ENCODE measurements at regions not wholly inside any gene's neighbourhood (a gene's known extent, or its start where the extent isn't known, plus 50 kb on each side); places are given as distances from the start of the nearest gene placed in this dataset.

DNA sequence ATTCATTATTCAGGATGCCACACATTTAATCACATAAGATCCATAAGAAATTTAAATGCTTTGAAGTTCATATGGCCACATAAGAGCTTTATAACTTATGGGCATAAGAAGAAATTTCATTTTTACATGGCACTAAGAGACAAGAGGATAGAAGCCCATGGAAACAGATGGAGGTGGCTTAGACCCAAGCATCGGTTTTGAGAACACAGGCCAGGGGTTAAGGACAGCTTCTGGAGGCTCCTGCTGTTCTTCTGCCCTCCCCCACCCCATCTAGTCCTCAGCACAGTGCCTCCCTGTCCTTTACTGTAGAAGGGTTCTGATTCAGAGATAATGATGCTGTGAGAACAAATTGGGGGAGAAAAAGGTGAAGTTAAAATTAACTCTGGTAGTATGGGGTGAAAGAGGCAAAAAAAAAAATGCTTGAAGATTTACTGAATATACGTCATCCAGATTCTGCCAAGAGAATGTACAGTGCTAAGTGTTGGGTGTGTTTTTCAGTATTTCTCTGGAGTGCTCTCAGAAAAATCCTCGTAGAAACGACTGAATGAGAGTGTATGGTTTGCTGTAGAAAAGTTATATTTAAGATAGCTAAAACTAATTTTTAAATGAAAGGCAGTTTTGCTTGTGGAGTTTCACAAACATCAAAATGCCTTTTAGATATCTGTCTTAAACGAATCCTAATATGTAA is 539.7 kb downstream of the QKI start:
- H3K27me3 ChIP-seq = no peaks in the 10 kb centered on the region
- H3K36me3 ChIP-seq = no peaks in the 10 kb centered on the region
- 86% methylated on average over 5 of the region's 5 CpGs for WGBS
- no peak for DNase-seq (ENCODE audit: low spot score in 2 of 2)
- peaks cover 21% of the 10 kb centered on the region for H3K4me1 ChIP-seq
- H3K9me3 ChIP-seq = no peaks in the 10 kb centered on the region
- no peak overlapping the region for H3K4me3 ChIP-seq
- TF ChIP-seq, protein P1, sequence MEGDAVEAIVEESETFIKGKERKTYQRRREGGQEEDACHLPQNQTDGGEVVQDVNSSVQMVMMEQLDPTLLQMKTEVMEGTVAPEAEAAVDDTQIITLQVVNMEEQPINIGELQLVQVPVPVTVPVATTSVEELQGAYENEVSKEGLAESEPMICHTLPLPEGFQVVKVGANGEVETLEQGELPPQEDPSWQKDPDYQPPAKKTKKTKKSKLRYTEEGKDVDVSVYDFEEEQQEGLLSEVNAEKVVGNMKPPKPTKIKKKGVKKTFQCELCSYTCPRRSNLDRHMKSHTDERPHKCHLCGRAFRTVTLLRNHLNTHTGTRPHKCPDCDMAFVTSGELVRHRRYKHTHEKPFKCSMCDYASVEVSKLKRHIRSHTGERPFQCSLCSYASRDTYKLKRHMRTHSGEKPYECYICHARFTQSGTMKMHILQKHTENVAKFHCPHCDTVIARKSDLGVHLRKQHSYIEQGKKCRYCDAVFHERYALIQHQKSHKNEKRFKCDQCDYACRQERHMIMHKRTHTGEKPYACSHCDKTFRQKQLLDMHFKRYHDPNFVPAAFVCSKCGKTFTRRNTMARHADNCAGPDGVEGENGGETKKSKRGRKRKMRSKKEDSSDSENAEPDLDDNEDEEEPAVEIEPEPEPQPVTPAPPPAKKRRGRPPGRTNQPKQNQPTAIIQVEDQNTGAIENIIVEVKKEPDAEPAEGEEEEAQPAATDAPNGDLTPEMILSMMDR (IDR thresholded peaks at IDR 0.05) = no peak
- TF ChIP-seq EP300 (IDR thresholded peaks at IDR 0.05) = no peak
- no peak for TF ChIP-seq POLR2A (IDR thresholded peaks at IDR 0.05)
- no peak for TF ChIP-seq POLR2AphosphoS5 (IDR thresholded peaks at IDR 0.05)
- no peak overlapping the region for H3K27ac ChIP-seq

GRCh38 chr6:163952005-163952404 is 537.5 kb downstream of the QKI start:
- no peak for DNase-seq (ENCODE audit: low spot score in 2 of 2)
- no peak overlapping the region for H3K27ac ChIP-seq
- TF ChIP-seq, protein P1 (IDR thresholded peaks at IDR 0.05) = no peak
- TF ChIP-seq POLR2A (IDR thresholded peaks at IDR 0.05) (no peak), POLR2AphosphoS5 (IDR thresholded peaks at IDR 0.05) (no peak)
- no peak overlapping the region for H3K4me3 ChIP-seq
- WGBS = 98% methylated on average over 4 of the region's 6 CpGs
- H3K27me3 ChIP-seq = no peaks in the 10 kb centered on the region
- no peaks in the 10 kb centered on the region for H3K36me3 ChIP-seq
- H3K9me3 ChIP-seq = no peaks in the 10 kb centered on the region
- peaks cover 28% of the 10 kb centered on the region for H3K4me1 ChIP-seq

DNA sequence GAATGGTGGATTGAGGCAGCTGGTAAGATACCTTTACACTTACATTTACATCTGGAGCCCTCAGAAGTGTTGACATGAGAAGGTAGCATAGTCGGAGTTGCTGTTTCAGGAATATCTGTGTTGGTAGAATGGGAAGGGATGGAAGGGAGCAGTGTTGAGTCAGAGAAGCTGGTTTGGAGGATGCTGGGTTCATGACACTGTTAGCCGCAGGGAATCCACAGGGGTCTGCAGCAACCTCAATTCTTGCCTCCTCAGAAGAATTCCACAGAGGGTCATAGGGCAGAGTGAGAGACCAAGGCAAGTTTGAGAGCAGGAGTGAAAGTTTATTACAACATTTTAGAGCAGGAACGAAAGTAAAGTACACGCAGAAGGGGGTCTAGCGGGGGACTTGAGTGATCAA is 536.8 kb downstream of the QKI start:
- peaks cover 27% of the 10 kb centered on the region for H3K4me1 ChIP-seq
- no peak for DNase-seq (ENCODE audit: low spot score in 2 of 2)
- no peaks in the 10 kb centered on the region for H3K27me3 ChIP-seq
- 94% methylated on average over 5 of the region's 5 CpGs for WGBS
- no peaks in the 10 kb centered on the region for H3K36me3 ChIP-seq
- TF ChIP-seq, protein P1 (IDR thresholded peaks at IDR 0.05) = no peak
- TF ChIP-seq POLR2A (IDR thresholded peaks at IDR 0.05) = no peak
- TF ChIP-seq EP300 (IDR thresholded peaks at IDR 0.05) = no peak
- TF ChIP-seq POLR2AphosphoS5 (IDR thresholded peaks at IDR 0.05) = no peak
- no peak overlapping the region for H3K4me3 ChIP-seq
- no peak overlapping the region for H3K27ac ChIP-seq
- H3K9me3 ChIP-seq = no peaks in the 10 kb centered on the region

DNA sequence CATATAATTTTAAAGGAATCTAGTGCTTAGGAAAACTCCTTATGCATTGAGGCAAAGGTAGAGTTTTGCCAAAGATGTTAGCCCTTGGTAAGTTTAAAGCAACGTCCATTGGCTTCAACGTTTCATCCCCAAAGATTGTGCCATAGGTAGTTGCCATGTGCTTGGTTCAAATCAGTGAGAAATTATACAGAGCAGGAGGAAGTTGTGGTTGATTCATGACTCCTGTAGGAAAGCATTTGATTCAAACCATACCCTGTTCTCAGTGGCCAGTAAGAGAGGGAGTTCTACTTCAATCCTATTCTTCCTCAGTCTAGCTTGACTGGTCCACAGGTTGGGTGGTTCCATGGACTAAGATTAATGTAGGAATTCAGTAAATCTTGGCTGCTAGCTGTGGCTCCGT is 535.6 kb downstream of the QKI start:
- Histone ChIP-seq H3K36me3 (no peaks in the 10 kb centered on the region), H3K27ac (no peak overlapping the region), H3K4me3 (no peak overlapping the region), H3K27me3 (no peaks in the 10 kb centered on the region), H3K9me3 (no peaks in the 10 kb centered on the region), H3K4me1 (peaks cover 27% of the 10 kb centered on the region)
- DNase-seq (ENCODE audit: low spot score in 2 of 2) = no peak
- 87% methylated on average over 3 of the region's 3 CpGs for WGBS
- TF ChIP-seq, protein P1 (IDR thresholded peaks at IDR 0.05) = no peak
- TF ChIP-seq POLR2AphosphoS5 (IDR thresholded peaks at IDR 0.05) = no peak
- no peak for TF ChIP-seq EP300 (IDR thresholded peaks at IDR 0.05)
- no peak for TF ChIP-seq POLR2A (IDR thresholded peaks at IDR 0.05)

GRCh38 chr6:163949431-163949830 is 534.9 kb downstream of the QKI start:
- Histone ChIP-seq H3K27me3 (no peaks in the 10 kb centered on the region), H3K4me1 (peaks cover 32% of the 10 kb centered on the region), H3K9me3 (no peaks in the 10 kb centered on the region), H3K27ac (no peak overlapping the region), H3K4me3 (no peak overlapping the region), H3K36me3 (no peaks in the 10 kb centered on the region)
- TF ChIP-seq, protein P1 (IDR thresholded peaks at IDR 0.05) = no peak
- TF ChIP-seq EP300 (IDR thresholded peaks at IDR 0.05) (no peak), POLR2AphosphoS5 (IDR thresholded peaks at IDR 0.05) (no peak), POLR2A (IDR thresholded peaks at IDR 0.05) (no peak)
- 87% methylated on average over 4 of the region's 4 CpGs for WGBS
- no peak for DNase-seq (ENCODE audit: low spot score in 2 of 2)
